Activated CD8-positive, alpha-beta T cell treated with anti-CD3 and anti-CD28 coated beads for 36 hours (primary cell): ENCODE measurements at regions not wholly inside any gene's neighbourhood (a gene's known extent, or its start where the extent isn't known, plus 50 kb on each side); places are given as distances from the start of the nearest gene placed in this dataset.

Experiments used
- ATAC-seq: fragments of 200-7000 bp; cut with Tn5 transposase; one replicate; pipeline ENCODE4 v1.10.0; 2021; ENCODE audit warnings: mild to moderate bottlenecking, moderate library complexity
- CTCF ChIA-PET: fragments of 350-600 bp; sonication (Branson Sonifier 250); formaldehyde crosslinking; loops from one replicate; lab custom pipeline; 2021; ENCODE audit warnings: antibody characterized with exemption; lab: Charles Lee
- POLR2A ChIA-PET: fragments of 350-600 bp; sonication (Branson Sonifier 250); formaldehyde crosslinking; loops from one replicate; lab custom pipeline; 2021; ENCODE audit warnings: antibody characterized with exemption; lab: Charles Lee
- DNase-seq: peaks from one replicate; pipeline ENCODE4 v3.0.0-alpha.2; 2020
- H3K27ac Mint-ChIP-seq: one replicate; pipeline ENCODE4 v1.8.0; 2021; ENCODE audit warnings: mild to moderate bottlenecking, mixed read lengths
- H3K27me3 Mint-ChIP-seq: one replicate; pipeline ENCODE4 v1.8.0; 2021; ENCODE audit warnings: mixed read lengths
- H3K36me3 Mint-ChIP-seq: one replicate; pipeline ENCODE4 v1.8.0; 2021; ENCODE audit warnings: low read depth, mixed read lengths
- H3K4me1 Mint-ChIP-seq: one replicate; pipeline ENCODE4 v1.8.0; 2021; ENCODE audit warnings: low read depth, mixed read lengths
- H3K4me3 Mint-ChIP-seq: one replicate; pipeline ENCODE4 v1.8.0; 2021; ENCODE audit warnings: mild to moderate bottlenecking, moderate library complexity, mixed read lengths
- H3K9me3 Mint-ChIP-seq: one replicate; pipeline ENCODE4 v1.8.0; 2021; ENCODE audit warnings: mixed read lengths
- intact Hi-C: fragments of 100-400 bp; cut with micrococcal nuclease; formaldehyde crosslinking; loops from one replicate; pipeline ENCODE4 v1.10.0; 2022
- TF ChIP-seq, protein P1 (sequence below): fragments of 200-600 bp; IDR thresholded peaks from one replicate; pipeline ENCODE4 v1.8.0; 2022; ENCODE audit warnings: antibody characterized with exemption, mild to moderate bottlenecking

DNA sequence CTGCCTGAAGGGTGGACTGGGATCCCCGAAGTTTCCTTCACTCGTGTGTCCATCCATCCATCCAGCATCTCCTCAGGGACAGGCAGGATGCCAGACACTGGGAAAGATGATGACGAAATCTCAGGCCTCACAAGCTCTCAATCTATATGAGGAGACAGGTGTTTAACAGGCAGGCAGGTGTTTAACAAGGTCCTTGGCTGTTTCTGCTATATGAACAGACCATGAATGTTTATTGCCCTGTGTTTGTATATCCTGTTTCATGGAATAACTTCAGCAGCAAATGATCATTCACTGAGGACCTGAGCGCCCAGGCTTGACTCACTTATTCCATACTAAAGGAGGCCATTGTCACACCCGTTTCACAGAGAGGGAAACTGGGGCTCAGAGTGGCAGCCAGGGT is 685.8 kb upstream of the HS6ST1 start:
- ATAC-seq = no peak
- Mint-ChIP-seq H3K36me3 (no peaks in the 10 kb centered on the region), H3K9me3 (no peaks in the 10 kb centered on the region), H3K4me1 (no peaks in the 10 kb centered on the region), H3K4me3 (no peak overlapping the region), H3K27ac (no peak overlapping the region), H3K27me3 (no peaks in the 10 kb centered on the region)
- CTCF ChIA-PET = no interaction called here
- DNase-seq = no peak
- intact Hi-C loops = no loop called here
- TF ChIP-seq, protein P1, sequence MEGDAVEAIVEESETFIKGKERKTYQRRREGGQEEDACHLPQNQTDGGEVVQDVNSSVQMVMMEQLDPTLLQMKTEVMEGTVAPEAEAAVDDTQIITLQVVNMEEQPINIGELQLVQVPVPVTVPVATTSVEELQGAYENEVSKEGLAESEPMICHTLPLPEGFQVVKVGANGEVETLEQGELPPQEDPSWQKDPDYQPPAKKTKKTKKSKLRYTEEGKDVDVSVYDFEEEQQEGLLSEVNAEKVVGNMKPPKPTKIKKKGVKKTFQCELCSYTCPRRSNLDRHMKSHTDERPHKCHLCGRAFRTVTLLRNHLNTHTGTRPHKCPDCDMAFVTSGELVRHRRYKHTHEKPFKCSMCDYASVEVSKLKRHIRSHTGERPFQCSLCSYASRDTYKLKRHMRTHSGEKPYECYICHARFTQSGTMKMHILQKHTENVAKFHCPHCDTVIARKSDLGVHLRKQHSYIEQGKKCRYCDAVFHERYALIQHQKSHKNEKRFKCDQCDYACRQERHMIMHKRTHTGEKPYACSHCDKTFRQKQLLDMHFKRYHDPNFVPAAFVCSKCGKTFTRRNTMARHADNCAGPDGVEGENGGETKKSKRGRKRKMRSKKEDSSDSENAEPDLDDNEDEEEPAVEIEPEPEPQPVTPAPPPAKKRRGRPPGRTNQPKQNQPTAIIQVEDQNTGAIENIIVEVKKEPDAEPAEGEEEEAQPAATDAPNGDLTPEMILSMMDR = no peak
- POLR2A ChIA-PET = no interaction called here

DNA sequence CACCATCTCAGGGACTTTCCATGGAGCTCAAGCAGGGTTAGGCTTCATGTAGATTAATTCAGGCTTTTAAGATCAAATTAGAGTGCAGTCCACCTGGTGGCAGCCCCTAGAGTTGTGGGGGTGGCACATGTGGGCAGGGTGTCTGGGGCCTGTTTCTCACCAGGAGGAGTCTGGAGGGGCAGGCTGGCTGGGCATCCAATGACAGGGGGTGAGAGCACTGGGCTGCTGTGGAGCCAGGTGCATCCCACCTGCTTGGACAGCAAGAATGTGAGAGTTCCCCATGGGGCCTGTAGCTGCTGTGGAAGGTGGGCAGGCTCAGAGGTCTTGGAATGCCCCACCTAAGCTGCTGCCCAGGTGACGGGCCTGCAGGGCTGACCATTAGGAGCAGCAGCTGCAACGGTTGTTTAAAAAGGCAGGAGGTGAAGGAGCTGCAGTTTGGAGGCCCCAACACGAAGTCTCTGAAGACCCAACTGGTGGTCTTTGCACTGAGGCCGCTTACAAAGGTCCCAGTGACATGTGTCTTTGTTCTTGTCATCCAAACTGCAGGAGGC is 686.3 kb upstream of the HS6ST1 start:
- intact Hi-C loops = no loop called here
- H3K27ac Mint-ChIP-seq = no peak overlapping the region
- no peak overlapping the region for H3K4me3 Mint-ChIP-seq

DNA sequence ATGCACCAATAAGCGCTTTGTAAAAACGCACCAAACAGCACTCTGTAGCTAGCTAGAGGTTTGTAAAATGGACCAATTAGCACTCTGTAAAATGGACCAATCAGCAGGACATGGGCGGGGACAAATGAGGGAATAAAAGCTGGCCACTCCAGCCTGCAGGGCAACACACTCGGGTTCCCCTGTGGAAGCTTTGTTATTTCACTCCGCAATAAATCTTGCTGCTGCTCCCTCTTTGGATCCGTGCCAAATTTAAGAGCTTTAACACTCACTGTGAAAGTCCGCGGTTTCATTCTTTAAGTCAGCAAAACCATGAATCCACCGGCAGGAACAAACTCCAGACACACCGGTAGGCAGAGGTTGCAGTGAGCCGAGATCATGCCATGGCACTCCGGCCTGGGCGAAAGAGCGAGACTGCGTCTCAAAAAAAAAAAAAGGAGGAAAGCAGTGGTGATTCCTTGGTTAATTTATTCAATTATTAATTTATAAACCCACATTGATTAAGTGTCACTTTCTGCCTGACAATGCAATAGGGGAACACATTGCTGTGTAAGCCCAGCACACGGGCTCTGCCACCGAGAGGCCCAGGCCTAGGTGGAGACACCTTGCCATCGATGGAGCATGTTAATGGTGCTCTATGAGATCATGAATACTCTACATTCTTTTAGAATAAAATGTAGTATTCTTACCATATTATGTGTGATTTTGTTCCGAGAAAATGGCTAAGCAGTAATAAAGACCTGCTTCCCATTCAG is 687.6 kb upstream of the HS6ST1 start:
- ChIA-PET POLR2A (no interaction called here), CTCF (no interaction called here)
- DNase-seq = no peak
- intact Hi-C loops = no loop called here
- Mint-ChIP-seq H3K27me3 (no peaks in the 10 kb centered on the region), H3K4me3 (no peak overlapping the region), H3K36me3 (no peaks in the 10 kb centered on the region), H3K27ac (no peak overlapping the region), H3K4me1 (no peaks in the 10 kb centered on the region), H3K9me3 (no peaks in the 10 kb centered on the region)
- no peak for ATAC-seq
- TF ChIP-seq, protein P1 = no peak

More for the DNA sequence above, 686.3 kb upstream of the HS6ST1 start:
- Mint-ChIP-seq H3K36me3 (no peaks in the 10 kb centered on the region), H3K9me3 (no peaks in the 10 kb centered on the region), H3K27me3 (no peaks in the 10 kb centered on the region), H3K4me1 (no peaks in the 10 kb centered on the region)
- no peak for DNase-seq
- TF ChIP-seq, protein P1 = no peak
- no peak for ATAC-seq
- ChIA-PET CTCF (no interaction called here), POLR2A (no interaction called here)

DNA sequence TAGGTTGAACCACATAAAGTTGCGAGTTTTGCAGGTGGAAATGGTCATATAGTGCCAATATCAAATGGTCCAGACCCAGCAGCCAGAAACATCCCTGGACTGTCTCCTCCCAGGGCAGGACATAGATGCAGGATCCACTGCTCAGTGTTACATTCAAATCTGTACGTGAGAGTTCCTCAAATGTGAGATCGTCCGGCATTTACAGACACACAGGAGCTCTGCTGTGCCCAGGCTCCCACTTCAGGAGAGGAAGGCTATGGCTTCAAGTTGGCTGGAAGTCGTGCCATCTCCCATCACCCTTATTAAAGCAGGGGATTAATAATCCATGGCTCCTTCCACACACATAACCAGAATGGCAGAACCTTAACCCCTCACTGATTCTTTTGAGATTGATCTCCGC is 688.2 kb upstream of the HS6ST1 start:
- no peak overlapping the region for H3K4me3 Mint-ChIP-seq
- DNase-seq = no peak
- ATAC-seq = no peak
- H3K36me3 Mint-ChIP-seq = no peaks in the 10 kb centered on the region
- ChIA-PET CTCF (no interaction called here), POLR2A (no interaction called here)
- no peaks in the 10 kb centered on the region for H3K27me3 Mint-ChIP-seq
- H3K4me1 Mint-ChIP-seq = no peaks in the 10 kb centered on the region
- H3K27ac Mint-ChIP-seq = no peak overlapping the region
- no peaks in the 10 kb centered on the region for H3K9me3 Mint-ChIP-seq
- intact Hi-C loops = no loop called here
- TF ChIP-seq, protein P1 = no peak

DNA sequence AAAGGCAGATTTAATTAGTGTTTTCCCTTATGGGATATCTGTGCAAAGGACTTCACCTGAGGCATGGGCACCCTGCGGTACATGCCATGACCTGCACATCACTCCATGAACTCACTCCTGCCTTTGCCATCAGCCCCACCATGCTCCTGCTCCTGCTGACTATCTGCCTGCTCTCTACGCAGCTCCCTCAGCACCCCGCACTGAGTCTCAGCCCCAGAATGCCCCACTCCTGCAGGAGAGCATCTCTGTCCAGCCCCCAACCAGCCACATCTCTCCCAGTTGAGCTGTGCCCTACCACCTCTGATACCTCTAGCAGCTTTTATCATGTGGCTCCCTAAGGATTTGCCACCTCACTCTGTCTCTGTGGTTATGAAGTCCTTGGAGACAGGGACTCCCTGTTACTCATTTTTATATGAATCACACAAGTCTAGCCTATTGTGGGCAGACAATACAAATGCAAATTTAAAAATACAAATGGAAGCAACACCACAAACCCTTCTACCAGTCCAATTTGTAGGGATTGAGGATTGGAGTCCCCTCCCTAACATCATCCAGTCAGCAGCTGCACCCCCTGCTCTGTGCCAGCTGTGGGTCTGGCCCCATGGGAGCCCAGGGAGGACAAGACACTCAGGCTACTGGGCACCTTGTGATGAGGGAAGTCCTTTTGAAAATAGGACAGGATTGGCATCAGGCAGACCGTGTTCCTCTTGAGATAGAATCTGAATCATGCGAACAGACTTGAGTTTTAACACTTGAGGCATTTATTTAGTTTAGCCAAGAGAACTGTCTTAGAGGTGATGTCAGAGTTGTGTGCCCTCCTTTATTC is 689.6 kb upstream of the HS6ST1 start:
- Mint-ChIP-seq H3K27me3 (no peaks in the 10 kb centered on the region), H3K4me1 (no peaks in the 10 kb centered on the region), H3K4me3 (no peak overlapping the region), H3K9me3 (no peaks in the 10 kb centered on the region), H3K36me3 (no peaks in the 10 kb centered on the region), H3K27ac (no peak overlapping the region)
- DNase-seq (no peak), ATAC-seq (no peak)
- intact Hi-C loops = no loop called here
- ChIA-PET CTCF (no interaction called here), POLR2A (no interaction called here)
- TF ChIP-seq, protein P1 = no peak
